Retina (tissue), 1 donor: ENCODE measurements at regions not wholly inside any gene's neighbourhood (a gene's known extent, or its start where the extent isn't known, plus 50 kb on each side); places are given as distances from the start of the nearest gene placed in this dataset.

Experiments
- DNase-seq: peaks from one replicate; pipeline ENCODE4 v3.0.0-alpha.2; 2016

- DNase-seq = peak; percentile 31
Observed at GRCh38 chr10:129101232-129101980, 365.6 kb upstream of the MGMT start.

DNA sequence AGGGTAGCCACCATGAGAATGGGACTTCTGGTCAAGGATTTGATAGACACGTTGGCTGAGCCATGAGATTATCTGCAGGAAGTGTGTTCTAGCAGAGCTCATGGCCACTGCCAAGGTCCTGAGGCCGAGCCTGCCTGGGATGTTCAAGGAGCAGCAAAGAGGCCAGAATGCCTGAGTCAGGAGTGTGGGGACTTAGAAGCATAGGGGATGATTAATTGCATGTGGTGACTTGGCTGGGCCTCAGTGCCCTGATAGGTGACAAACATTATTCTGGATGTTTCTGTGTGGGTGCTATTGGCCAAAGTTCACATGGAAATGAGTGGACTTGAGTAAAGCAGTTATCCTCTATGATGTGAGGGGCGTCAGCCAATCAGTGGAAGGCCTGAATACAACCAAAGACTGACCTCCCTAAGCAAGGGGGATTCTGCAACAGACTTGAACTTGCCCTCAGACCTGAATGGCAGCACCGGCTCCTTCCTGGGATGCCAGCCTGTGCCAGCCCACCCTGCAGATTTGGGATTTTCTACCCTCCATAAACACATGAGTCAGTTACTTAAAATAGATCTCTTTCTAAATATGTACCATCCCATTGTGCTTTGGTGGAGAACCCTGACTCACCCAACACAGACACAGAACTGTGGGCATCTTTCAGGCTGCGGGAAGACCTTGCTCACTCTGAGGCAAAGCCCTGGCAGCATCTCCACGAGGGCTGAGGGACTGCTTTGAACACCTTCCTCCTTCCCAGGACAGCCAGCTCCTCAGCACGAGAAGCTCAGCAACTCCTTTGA is 363.9 kb upstream of the MGMT start:
- no peak for DNase-seq

DNA sequence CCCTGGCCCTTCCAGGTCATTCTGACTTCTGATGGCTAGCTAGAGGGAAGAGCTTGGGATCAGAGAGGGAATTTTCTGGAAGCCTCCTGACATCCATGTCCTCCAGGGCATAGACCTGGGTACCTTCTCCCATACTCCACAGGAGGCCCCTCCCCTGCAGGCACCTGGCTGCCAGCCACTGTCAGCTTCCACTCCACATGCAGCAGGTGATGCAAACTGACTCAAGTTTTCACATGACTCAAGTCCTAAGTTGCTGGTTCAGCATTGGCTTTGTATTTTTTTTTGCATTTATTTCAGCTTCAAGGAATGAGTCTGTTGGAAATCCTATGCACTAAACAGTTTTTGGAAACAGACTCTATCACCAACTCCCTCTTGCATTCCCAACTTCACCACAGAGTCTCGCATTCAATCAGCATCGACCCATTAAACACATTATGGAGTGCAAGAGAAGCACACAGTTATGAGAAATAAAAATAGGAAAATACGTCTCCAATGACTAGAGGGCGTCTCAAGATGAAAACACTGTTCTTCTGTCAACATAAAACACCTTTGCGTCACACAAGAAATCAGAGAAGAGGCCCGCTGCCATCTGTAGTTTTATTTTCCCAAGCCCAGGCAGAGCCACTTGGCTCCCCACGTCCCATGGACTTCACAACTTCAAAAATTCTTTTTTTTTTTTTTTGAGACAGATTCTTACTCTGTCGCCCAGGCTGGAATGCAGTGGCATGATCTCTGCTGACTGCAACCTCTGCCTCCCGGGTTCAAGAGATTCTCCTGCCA is 362.6 kb upstream of the MGMT start:
- DNase-seq = no peak

DNA sequence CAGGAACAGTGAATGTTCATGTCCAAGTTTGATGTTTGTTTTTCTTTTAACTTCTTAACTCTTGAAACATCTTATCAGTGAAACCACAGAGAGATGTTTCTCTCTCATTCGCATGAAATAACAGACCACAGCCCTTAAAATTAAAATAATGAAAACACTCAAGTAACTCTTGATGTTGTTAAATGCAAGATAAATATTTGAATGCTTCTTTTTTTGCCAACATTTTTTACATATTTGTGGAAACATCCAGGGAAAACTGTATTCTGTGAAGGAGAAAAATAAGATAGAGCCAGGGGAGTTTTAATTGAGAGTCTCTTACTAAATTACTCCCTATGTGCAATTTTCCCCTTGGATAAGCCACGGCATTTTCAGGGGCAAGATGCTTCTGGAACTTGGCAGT is 361.8 kb upstream of the MGMT start:
- DNase-seq = no peak

DNA sequence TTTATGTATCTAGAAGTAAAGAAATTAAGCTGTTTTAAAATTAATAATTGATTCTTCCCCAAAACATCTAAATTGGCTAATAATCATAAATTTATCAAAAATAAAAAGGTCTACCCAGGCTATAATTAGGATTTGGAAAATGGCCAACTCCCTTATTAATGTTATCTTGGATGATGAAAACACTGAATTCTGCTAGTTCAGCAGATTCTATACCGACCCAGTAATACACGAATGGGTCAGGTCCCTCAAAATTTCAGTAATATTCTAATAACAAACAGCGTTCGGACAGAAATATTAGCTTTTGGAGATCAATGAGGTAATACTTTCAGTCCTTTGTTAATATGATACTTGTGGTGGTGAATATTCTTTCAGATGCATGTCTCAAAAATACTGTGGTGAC is 360.7 kb upstream of the MGMT start:
- no peak for DNase-seq

DNA sequence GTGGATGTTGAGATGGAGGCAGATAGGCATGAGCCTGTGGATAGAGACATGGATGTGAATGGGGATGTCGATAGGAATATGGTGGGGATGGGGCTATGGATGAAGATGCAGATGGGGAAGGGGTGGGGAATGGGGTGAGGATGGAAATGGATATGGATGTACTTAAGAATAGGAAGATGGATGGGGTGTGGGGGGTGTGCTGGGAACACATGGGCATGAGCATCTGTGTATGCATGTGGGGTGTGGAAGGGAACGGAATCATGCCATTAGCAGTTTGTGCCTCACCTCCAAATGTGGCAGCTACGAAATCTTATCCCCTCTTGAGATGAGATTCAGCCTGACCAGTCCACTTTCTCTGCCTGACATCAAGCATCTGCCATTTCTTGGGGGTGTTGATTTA is 359.5 kb upstream of the MGMT start:
- DNase-seq = no peak

- no peak for DNase-seq
Observed at GRCh38 chr10:129108378-129108777, 358.7 kb upstream of the MGMT start.

DNA sequence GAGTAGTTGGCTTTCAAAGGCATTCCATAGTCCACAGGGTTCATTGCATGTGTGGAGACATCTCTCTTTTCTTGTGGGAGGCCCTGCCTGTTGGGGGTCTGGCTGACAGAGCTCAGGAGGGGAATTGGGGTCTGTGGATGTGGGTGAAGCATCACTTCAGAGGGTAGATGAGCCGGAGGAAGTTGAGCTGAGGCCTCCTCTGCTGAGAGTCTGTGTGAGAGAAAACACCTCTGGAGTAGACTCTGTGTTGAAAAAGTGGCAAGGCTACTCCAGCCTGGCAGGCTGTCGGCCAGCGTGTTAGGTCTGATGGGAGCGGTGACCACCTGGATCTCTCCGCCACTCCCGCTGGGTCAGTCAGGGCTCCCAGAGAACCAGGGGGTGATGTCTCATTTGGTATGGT is 358.0 kb upstream of the MGMT start:
- DNase-seq = no peak

- no peak for DNase-seq
Observed at GRCh38 chr10:129110780-129111179, 356.3 kb upstream of the MGMT start.

DNA sequence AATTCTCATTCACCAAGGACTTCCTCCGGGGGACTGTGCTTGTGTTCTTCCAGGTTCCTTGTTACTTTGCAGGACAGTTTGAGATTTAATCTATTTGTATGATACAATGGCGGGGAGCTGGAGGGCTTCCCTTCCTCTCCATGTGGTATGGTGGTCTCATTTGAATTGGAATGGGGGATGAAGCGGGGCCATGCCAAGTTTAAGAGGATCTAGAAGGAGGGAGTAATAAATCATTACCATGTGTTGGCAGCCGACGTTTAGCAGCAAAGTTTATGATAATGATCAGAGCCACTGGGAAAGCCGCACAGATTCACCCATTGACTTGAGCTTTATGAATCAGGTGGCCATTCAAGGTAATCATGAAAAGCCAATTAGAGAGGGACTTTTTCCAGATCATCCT is 355.1 kb upstream of the MGMT start:
- no peak for DNase-seq

GRCh38 chr10:129114588-129114987 is 352.5 kb upstream of the MGMT start:
- no peak for DNase-seq

- DNase-seq = no peak
Observed at GRCh38 chr10:129116371-129116770, 350.7 kb upstream of the MGMT start.

GRCh38 chr10:129120441-129120840 is 346.6 kb upstream of the MGMT start:
- DNase-seq = no peak

DNA sequence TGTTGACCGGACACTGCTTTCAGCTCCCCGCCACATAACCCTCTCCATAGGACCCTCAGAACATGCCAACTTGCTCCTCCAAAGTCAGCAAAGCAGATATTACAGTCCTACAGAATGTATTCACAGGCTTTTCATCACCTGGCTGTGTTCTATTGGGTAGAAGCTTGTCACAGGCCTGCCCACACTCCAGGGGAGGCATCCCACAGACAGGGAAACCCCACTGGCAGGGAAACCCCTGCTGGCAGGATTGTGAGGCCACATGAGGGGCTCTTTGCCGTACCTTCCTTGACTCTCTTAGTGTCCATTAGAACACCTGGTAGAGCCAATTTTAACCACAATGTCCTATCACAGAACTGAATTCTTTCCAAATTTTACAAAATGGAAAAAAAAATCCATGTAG is 344.2 kb upstream of the MGMT start:
- no peak for DNase-seq

- no peak for DNase-seq
Observed at GRCh38 chr10:129123428-129123827, 343.6 kb upstream of the MGMT start.

DNA sequence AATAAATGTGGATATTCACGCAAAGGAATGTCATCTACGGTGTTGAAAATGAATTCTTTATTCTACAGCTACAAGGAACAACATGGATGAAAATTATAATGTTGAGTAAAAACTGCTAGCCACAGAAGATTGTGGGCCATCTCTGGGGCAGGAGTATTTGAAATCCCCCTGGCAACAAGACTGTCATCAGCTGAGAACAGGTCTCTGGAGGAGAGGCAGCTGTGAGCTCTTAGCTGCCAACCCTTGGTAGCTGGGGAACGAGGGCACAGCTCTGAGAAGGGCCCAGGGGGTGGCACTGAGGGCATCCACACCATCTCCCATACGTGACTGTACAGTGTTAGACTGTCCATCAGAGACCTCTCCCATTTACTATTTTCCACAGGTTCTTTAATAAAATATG is 340.1 kb upstream of the MGMT start:
- DNase-seq = no peak

GRCh38 chr10:129131457-129132132 is 335.4 kb upstream of the MGMT start:
- DNase-seq = no peak

GRCh38 chr10:129133856-129134255 is 333.2 kb upstream of the MGMT start:
- no peak for DNase-seq

DNA sequence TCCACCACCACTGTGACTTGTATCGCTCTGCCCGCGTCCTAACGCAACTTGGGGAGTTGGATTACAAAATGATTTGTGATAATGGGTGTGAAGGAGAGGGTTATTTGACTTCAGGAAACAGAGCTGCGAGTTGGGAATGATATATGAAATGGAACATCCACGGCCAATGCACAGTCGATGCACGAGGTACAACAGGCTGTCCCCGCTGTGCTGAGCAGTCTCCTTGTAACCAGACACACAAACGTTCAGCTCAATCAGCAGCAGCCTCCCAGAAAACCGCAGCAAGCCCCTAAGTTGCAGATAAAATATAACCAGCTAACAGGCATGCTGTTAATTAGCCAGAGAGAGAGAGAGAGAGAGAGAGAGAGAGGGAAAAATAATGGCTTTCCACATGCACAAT is 332.7 kb upstream of the MGMT start:
- DNase-seq = no peak

- DNase-seq = no peak
Observed at GRCh38 chr10:129135624-129136023, 331.4 kb upstream of the MGMT start.

DNA sequence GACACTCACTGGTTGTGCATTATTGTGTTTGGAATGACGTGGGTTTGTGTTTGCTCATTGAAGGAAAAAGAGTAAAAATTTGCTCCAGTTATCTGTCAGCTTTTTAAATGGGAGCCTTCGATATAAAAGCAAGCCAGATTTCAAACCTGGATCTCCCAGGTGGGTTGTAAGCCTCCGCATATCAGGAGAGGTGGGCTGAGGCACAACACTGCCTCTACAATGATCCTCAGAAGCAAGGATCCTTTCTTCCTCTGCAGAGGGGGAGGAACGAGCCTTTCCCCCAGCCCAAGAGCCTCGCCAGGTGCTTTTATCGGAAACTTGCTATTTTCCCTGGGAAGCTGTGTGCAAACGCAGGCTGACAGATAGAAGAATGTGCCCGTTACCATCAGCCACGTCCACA is 331.0 kb upstream of the MGMT start:
- DNase-seq = peak; percentile 53

DNA sequence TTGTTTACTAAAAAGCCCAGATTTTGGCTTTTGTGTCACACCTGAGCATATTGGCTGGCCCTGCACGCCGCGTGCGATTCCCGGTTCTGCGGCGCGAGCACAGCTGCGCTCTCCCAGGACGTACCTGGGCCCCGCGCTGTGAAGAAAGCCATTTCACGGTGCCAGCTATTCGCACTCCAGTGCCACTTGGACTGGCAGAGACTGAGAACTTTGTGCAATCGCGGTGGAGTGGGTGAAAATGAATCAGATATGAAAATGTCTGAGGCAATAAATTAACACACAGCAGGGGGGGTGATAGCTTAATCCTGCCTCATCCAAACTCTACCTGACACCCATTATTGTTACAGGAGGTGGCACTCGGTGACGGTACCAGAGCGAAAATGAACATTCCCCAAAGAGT is 330.1 kb upstream of the MGMT start:
- DNase-seq = no peak
